Keratinocyte (primary cell): ENCODE measurements at regions not wholly inside any gene's neighbourhood (a gene's known extent, or its start where the extent isn't known, plus 50 kb on each side); places are given as distances from the start of the nearest gene placed in this dataset.

ENCODE experiments used
- DNase-seq: peaks from one replicate; pipeline ENCODE4 v3.0.0-alpha.2; 2011; ENCODE audit warnings: low read depth, missing footprints, low spot score
- FAIRE-seq: peaks from 2 replicates; lab custom pipeline; 2011; peaks lifted over from hg19 to GRCh38; lab: Jason Lieb, UNC
- H2AFZ ChIP-seq: 2 replicates; pipeline ENCODE4 v1.6.0; 2012; ENCODE audit warnings: low read length, control low read depth, inconsistent platforms; ENCODE audit not compliant: control insufficient read depth
- H3K27ac ChIP-seq: 2 replicates; pipeline ENCODE4 v1.5.1; 2011; ENCODE audit warnings: low read length; ENCODE audit not compliant: control insufficient read depth, insufficient read depth
- H3K27me3 ChIP-seq: 3 replicates; pipeline ENCODE4 v1.6.0; 2011; ENCODE audit warnings: low read length; ENCODE audit not compliant: control insufficient read depth, insufficient read depth; ENCODE audit errors: extremely low read depth
- H3K36me3 ChIP-seq, 2 experiments: 2 replicates in 1 of 2; 3 replicates in 1 of 2; pipeline ENCODE4 v1.5.1; 2011; ENCODE audit warnings: low read length in 2 of 2, mild to moderate bottlenecking in 1 of 2; ENCODE audit not compliant: control insufficient read depth in 2 of 2, insufficient read depth in 2 of 2; ENCODE audit errors: extremely low read depth in 1 of 2
- H3K4me1 ChIP-seq: 3 replicates; pipeline ENCODE4 v1.5.1; 2011; ENCODE audit warnings: low read length; ENCODE audit not compliant: control insufficient read depth, insufficient read depth; ENCODE audit errors: extremely low read depth
- H3K4me2 ChIP-seq: 3 replicates; pipeline ENCODE4 v1.6.0; 2011; ENCODE audit warnings: low read depth, low read length; ENCODE audit not compliant: control insufficient read depth, insufficient read depth; ENCODE audit errors: extremely low read depth
- H3K4me3 ChIP-seq, 3 experiments: fragments of 200-600 bp in 1 of 3; sonication (generic) in 1 of 3; 2 replicates in 2 of 3; 3 replicates in 1 of 3; pipeline ENCODE4 v1.5.1; 2011 to 2016; ENCODE audit warnings: low read length in 3 of 3, mild to moderate bottlenecking in 3 of 3, control low read depth in 2 of 3, inconsistent platforms in 1 of 3, low read depth in 1 of 3, mixed read lengths in 1 of 3, mixed run types in 1 of 3, moderate library complexity in 1 of 3; ENCODE audit not compliant: control insufficient read depth in 2 of 3, insufficient read depth in 2 of 3; ENCODE audit errors: extremely low read depth in 1 of 3
- H3K79me2 ChIP-seq: 2 replicates; pipeline ENCODE4 v1.6.0; 2012; ENCODE audit warnings: low read length; ENCODE audit not compliant: control insufficient read depth, insufficient read depth
- H3K9ac ChIP-seq: 3 replicates; pipeline ENCODE4 v1.6.0; 2011; ENCODE audit warnings: low read length; ENCODE audit not compliant: control insufficient read depth, insufficient read depth; ENCODE audit errors: extremely low read depth
- H3K9me1 ChIP-seq: 3 replicates; pipeline ENCODE4 v1.6.0; 2011; ENCODE audit warnings: low read length; ENCODE audit not compliant: control insufficient read depth, insufficient read depth; ENCODE audit errors: extremely low read depth
- H3K9me3 ChIP-seq: 2 replicates; pipeline ENCODE4 v1.5.1; 2012; ENCODE audit warnings: low read depth, low read length; ENCODE audit not compliant: control insufficient read depth
- H4K20me1 ChIP-seq: 3 replicates; pipeline ENCODE4 v1.6.0; 2011; ENCODE audit warnings: low read length; ENCODE audit not compliant: control insufficient read depth, insufficient read depth; ENCODE audit errors: extremely low read depth
- EZH2 ChIP-seq: IDR thresholded peaks from one replicate; pipeline ENCODE4 v1.6.1; 2012; ENCODE audit warnings: inconsistent platforms, mild to moderate bottlenecking, low read length, moderate library complexity
- dilution Hi-C: fragments of 300-500 bp; cut with MboI; formaldehyde crosslinking; loops from one replicate; pipeline ENCODE4 v1.7.0; 2020; ENCODE audit warnings: low sequenced_read_pairs; ENCODE audit not compliant: extremely low pct_ligation_motif_present
- TF ChIP-seq, protein P1 (sequence below), 3 experiments: IDR thresholded peaks in 1 of 3; conservative IDR thresholded peaks in 1 of 3; optimal IDR thresholded peaks in 1 of 3; 2 replicates in 2 of 3; 3 replicates in 1 of 3; pipeline versions ENCODE3 to v1.5.1; 2011; ENCODE audit warnings: low read length in 3 of 3, mild to moderate bottlenecking in 3 of 3, moderate library complexity in 2 of 3, control low read depth in 1 of 3, inconsistent platforms in 1 of 3; ENCODE audit not compliant: insufficient read depth in 2 of 3; ENCODE audit errors: extremely low read depth in 1 of 3

GRCh38 chr9:73611032-73611431, 459.4 kb downstream of the ANXA1 start:
- no peaks in the 10 kb centered on the region for H3K4me1 ChIP-seq
- no peaks in the 10 kb centered on the region for H3K79me2 ChIP-seq
- no peaks in the 10 kb centered on the region for H3K9me1 ChIP-seq
- H2AFZ ChIP-seq, result no peak overlapping the region
- H4K20me1 ChIP-seq, result no peaks in the 10 kb centered on the region
- no peak overlapping the region for H3K9ac ChIP-seq
- no peak overlapping the region for H3K4me2 ChIP-seq
- no peak overlapping the region for H3K4me3 ChIP-seq
- no peaks in the 10 kb centered on the region for H3K36me3 ChIP-seq
- H3K27ac ChIP-seq, result no peak overlapping the region
- DNase-seq (no peak), FAIRE-seq (no peak)
- no peaks in the 10 kb centered on the region for H3K27me3 ChIP-seq
- dilution Hi-C loops, result no loop called here
- TF ChIP-seq, protein P1, sequence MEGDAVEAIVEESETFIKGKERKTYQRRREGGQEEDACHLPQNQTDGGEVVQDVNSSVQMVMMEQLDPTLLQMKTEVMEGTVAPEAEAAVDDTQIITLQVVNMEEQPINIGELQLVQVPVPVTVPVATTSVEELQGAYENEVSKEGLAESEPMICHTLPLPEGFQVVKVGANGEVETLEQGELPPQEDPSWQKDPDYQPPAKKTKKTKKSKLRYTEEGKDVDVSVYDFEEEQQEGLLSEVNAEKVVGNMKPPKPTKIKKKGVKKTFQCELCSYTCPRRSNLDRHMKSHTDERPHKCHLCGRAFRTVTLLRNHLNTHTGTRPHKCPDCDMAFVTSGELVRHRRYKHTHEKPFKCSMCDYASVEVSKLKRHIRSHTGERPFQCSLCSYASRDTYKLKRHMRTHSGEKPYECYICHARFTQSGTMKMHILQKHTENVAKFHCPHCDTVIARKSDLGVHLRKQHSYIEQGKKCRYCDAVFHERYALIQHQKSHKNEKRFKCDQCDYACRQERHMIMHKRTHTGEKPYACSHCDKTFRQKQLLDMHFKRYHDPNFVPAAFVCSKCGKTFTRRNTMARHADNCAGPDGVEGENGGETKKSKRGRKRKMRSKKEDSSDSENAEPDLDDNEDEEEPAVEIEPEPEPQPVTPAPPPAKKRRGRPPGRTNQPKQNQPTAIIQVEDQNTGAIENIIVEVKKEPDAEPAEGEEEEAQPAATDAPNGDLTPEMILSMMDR (optimal IDR thresholded peaks at IDR 0.05 in 1 of 3, IDR thresholded peaks at IDR 0.05 in 1 of 3, conservative IDR thresholded peaks at IDR 0.05 in 1 of 3; ENCODE audit: extremely low read depth in 1 of 3, insufficient read depth in 2 of 3, low read length in 3 of 3), result no peak
- no peak for TF ChIP-seq EZH2
- H3K9me3 ChIP-seq, result no peaks in the 10 kb centered on the region

DNA sequence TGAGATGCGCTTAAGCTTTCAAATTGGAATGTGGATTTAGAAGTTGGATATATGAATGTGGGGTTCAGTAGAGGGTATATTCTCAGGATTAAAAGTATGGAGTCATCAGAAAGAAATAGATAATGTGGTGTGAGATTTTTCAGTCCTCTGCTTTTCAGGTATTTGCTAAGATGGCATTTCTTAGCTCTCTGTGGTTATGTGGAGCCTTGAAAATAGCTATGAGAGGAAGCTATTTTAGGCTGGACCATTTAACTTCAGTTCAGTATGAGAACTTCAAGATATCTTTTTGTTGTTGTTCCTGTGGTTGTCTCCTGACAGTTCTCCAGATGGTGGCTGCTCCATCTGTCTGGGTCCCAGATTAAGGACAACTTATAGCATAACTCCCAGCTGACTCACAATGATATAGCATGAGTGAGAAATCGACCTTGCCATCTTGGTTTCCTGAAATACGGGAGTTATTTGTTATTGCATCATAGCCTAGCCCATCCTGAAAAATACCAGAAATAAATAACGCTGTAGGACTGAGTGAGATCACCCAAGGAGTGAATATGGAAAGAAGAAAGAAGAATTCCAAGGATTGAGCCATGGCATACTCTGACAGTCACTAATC, 461.5 kb downstream of the ANXA1 start:
- Histone ChIP-seq H3K4me3 (no peak overlapping the region), H3K79me2 (no peaks in the 10 kb centered on the region), H3K4me2 (no peak overlapping the region), H3K9me1 (no peaks in the 10 kb centered on the region), H2AFZ (no peak overlapping the region), H3K27me3 (no peaks in the 10 kb centered on the region), H3K4me1 (no peaks in the 10 kb centered on the region), H3K9me3 (no peaks in the 10 kb centered on the region), H4K20me1 (no peaks in the 10 kb centered on the region), H3K9ac (no peak overlapping the region), H3K27ac (no peak overlapping the region), H3K36me3 (no peaks in the 10 kb centered on the region)
- no peak for DNase-seq
- TF ChIP-seq EZH2, result no peak
- TF ChIP-seq, protein P1 (optimal IDR thresholded peaks at IDR 0.05 in 1 of 3, IDR thresholded peaks at IDR 0.05 in 1 of 3, conservative IDR thresholded peaks at IDR 0.05 in 1 of 3; ENCODE audit: extremely low read depth in 1 of 3, insufficient read depth in 2 of 3, low read length in 3 of 3), result no peak
- FAIRE-seq, result no peak
- dilution Hi-C loops, result no loop called here
